ENCODE measurements at regions not wholly inside any gene's neighbourhood (a gene's known extent, or its start where the extent isn't known, plus 50 kb on each side); places are given as distances from the start of the nearest gene placed in this dataset.

GRCh38 chr6:153960741-153961140 is 78.3 kb upstream of the OPRM1 start:
- no peak for TF ChIP-seq CTCF (conservative IDR thresholded peaks at IDR 0.05; ENCODE audit: low read length)
- no peak for DNase-seq (ENCODE audit: low read depth)
- H3K4me3 ChIP-seq (ENCODE audit: low read length), result no peak overlapping the region

- TF ChIP-seq CTCF (conservative IDR thresholded peaks at IDR 0.05; ENCODE audit: low read length), result no peak
- no peak overlapping the region for H3K4me3 ChIP-seq (ENCODE audit: low read length)
Measured at GRCh38 chr6:153960281-153960680, 78.8 kb upstream of the OPRM1 start.

GRCh38 chr6:153959276-153959675 is 79.8 kb upstream of the OPRM1 start:
- peak; percentile 3 for DNase-seq (ENCODE audit: low read depth)

More at GRCh38 chr6:153960281-153960680, 78.8 kb upstream of the OPRM1 start:
- no peak for DNase-seq (ENCODE audit: low read depth)

DNA sequence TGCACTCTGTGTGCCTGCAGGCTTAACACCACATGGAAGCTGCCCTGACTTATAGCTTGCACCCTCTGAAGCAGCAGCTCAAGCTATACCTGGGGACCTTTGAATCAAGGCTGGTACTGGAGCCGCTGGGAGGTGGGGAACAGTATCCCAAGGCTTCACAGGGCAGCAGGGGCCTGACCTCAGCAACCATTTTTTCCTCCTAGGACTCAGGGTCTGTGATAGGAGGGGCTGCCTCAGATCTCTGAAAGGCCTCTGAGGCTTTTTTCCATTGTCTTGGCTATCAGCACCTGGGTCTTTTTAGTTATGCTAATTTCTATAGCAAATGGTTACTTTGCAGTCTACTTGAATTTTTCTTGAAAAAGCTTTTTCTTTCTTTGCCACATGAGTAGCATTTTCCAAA is 80.2 kb upstream of the OPRM1 start:
- DNase-seq (ENCODE audit: low read depth), result no peak
- H3K4me3 ChIP-seq (ENCODE audit: low read length), result no peak overlapping the region
- TF ChIP-seq CTCF (conservative IDR thresholded peaks at IDR 0.05; ENCODE audit: low read length), result no peak

More at GRCh38 chr6:153959276-153959675, 79.8 kb upstream of the OPRM1 start:
- H3K4me3 ChIP-seq (ENCODE audit: low read length), result no peak overlapping the region
- no peak for TF ChIP-seq CTCF (conservative IDR thresholded peaks at IDR 0.05; ENCODE audit: low read length)

DNA sequence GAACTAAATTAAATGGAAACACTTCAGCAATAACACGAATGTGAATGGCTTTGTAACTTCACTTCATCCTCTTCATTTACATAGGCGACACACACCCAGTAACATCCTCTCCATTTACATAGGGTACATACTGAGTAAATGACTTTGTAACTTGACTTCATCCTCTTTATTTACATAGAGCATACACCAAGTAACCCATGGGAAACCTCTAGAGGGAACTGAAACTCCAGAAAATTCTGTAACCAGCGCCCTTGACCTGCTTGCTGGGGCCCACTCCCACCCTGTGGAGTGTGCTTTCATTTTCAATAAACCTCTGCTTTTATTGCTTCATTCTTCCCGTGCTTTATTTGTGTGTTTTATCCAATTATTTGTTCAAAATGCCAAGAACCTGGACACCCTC is 81.6 kb upstream of the OPRM1 start:
- H3K4me3 ChIP-seq (ENCODE audit: low read length), result no peak overlapping the region
- TF ChIP-seq CTCF (conservative IDR thresholded peaks at IDR 0.05; ENCODE audit: low read length), result no peak
- DNase-seq (ENCODE audit: low read depth), result no peak

- no peak overlapping the region for H3K4me3 ChIP-seq (ENCODE audit: low read length)
- peak; percentile 29 for DNase-seq (ENCODE audit: low read depth)
- TF ChIP-seq CTCF (conservative IDR thresholded peaks at IDR 0.05; ENCODE audit: low read length), result no peak
Measured at GRCh38 chr6:153956808-153957207, 82.2 kb upstream of the OPRM1 start.

DNA sequence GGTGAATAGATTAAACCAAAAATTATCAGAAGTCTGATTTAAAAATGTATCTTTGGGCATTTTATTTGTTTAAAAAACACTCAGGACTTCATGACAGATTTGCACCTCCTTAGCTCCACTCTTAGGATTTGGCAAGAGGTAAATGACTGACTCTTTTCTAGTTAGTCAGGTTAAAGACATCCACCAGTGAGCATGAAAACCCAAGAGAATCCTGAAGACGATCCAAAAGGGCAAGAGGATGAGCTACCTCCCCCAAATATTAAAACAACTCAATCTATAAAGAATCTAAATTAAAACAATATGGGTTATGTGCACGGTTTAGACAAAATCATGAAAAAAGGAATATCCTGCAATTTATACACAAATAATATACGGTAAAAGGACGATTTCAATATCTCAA is 89.4 kb upstream of the OPRM1 start:
- H3K4me3 ChIP-seq (ENCODE audit: low read length), result no peak overlapping the region
- DNase-seq (ENCODE audit: low read depth), result peak; percentile 44
- no peak for TF ChIP-seq CTCF (conservative IDR thresholded peaks at IDR 0.05; ENCODE audit: low read length)

All from AG10803 (cell line).